ENCODE measurements at regions not wholly inside any gene's neighbourhood (a gene's known extent, or its start where the extent isn't known, plus 50 kb on each side); places are given as distances from the start of the nearest gene placed in this dataset.

- TF ChIP-seq POLR2A (IDR thresholded peaks at IDR 0.05) (no peak), POLR2AphosphoS5 (IDR thresholded peaks at IDR 0.05) (no peak)
- TF ChIP-seq, protein P1, sequence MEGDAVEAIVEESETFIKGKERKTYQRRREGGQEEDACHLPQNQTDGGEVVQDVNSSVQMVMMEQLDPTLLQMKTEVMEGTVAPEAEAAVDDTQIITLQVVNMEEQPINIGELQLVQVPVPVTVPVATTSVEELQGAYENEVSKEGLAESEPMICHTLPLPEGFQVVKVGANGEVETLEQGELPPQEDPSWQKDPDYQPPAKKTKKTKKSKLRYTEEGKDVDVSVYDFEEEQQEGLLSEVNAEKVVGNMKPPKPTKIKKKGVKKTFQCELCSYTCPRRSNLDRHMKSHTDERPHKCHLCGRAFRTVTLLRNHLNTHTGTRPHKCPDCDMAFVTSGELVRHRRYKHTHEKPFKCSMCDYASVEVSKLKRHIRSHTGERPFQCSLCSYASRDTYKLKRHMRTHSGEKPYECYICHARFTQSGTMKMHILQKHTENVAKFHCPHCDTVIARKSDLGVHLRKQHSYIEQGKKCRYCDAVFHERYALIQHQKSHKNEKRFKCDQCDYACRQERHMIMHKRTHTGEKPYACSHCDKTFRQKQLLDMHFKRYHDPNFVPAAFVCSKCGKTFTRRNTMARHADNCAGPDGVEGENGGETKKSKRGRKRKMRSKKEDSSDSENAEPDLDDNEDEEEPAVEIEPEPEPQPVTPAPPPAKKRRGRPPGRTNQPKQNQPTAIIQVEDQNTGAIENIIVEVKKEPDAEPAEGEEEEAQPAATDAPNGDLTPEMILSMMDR (IDR thresholded peaks at IDR 0.05) = no peak
Observed at GRCh38 chr22:48121984-48122383, 1359.5 kb downstream of the TBC1D22A start.
